Hematopoietic multipotent progenitor cell treated with erythropoietin and hydrocortisone succinate and interleukin-3 and kit ligand, for 4 days (in vitro differentiated cells): ENCODE measurements at regions not wholly inside any gene's neighbourhood (a gene's known extent, or its start where the extent isn't known, plus 50 kb on each side); places are given as distances from the start of the nearest gene placed in this dataset.
"Not testable (repeated sequence)": the region's sequence is repeated elsewhere in the genome, so short reads cannot be mapped to it uniquely, and the experiment has no call there.

Source experiments
- DNase-seq: peaks from one replicate; pipeline ENCODE4 v3.0.0-alpha.2; 2015

DNA sequence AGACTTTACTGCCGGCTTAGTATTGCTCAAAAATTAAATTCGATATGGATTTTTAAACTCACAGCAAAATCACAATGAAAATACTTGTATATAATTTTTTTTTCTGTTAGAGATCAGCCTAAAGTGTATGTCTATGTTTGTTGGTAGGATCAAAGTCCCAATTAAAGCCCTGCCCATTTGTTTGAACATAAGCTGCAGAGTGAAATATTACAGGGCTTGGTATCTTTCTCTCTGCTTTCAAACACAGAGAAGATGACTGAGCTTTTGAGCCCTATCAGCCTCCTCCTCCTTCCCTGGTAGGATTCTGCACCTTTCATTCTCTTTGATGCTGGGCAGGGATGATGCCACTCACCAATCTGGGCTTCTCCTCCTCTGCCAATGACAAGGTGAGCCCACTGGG, 345.4 kb downstream of the PPP1R2C start:
- DNase-seq = no peak

DNA sequence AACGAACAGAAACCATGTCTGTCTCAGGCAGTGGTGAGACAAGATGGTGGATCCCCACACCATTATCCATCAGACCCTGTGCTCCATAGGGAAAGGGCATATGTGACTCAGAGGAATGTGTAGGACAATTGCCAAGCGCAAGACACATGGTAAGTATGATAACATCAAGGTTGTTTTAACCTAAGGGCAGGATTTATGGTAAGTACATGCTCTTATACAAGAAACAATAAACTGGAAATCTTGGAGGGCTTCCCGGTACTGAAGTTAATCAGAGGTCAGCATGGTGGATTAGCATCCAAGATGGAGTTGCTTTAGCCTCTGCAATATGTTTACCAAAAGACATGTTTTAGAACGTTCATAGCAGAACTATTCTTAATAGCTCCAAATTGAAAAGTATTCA, 355.0 kb downstream of the PPP1R2C start:
- no peak for DNase-seq

DNA sequence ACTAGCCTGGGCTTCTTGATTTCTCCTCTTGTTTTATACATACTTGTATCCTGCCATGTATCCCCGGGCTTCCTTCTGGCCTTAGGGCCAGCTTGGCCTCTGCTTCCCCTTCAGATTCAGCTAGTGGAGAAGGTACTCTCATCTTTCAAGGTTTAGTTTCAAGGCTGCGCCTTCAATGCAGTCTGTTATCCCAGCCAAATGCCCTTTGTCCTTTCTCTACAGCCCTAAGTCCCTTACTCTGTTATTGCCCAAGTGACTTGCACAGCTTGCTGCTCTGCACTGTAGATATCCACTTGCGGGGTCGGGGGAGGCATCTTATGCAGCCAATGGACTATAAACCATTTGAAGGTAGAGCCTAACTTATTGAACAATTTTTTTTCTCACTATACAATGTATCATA, 357.5 kb downstream of the PPP1R2C start:
- no peak for DNase-seq

DNA sequence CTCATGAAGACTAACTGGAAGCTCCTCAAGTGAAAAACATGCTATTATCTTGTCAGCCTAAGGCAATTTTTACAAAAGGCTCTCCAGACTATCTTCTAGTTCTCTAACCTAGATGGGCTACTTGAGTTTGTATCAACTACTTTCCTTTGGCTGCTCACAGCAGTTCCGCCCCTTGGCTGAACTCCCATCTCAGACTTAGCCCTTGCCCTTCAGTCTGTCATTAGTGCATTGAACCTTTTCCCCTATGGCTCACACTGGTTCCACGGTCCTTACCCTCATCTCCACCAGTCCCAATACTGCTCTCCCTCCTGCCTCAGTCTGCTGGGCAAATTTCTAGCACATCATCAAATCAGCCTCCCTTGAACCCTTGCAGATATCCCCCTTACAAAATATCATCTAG, 362.3 kb downstream of the PPP1R2C start:
- no peak for DNase-seq

DNA sequence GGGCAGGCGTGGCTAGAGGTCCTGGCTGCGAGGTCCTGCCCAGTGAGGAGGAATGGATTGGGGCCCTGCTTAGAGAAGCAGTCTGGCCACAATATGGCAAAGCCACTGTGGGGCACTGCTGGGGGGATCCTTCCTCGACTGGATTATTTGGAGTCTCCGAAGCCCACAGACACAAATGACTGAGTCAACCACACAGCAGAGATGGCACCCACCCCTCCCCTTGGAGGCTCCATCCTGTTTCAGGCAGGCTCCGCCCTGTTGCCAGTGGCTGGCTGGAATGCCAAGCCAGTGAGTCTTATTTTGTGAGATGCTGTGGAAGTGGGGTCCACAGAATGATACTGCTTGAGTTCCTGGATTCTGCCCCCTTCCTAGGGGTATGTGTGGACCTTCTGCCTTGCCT, 363.9 kb downstream of the PPP1R2C start:
- DNase-seq = no peak

DNA sequence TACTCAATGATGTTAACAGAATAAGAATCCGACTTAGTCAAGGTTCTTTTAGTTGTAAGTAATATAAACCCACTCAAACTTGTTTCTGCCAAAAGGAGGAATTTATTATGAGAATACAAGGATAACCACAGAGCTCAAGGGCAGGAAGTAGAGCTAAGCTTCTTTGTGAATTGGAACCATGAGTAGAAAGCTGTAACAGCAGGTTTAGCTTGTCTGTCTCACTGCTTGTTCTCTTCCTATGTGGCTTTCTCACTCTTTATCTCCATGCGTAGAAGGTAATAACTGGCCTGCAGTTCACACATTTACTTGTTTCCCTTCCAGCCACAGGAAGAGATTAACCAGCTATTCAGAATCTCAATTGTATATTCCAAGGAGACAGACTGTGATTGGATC, 378.3 kb downstream of the PPP1R2C start:
- DNase-seq = peak; percentile 2

DNA sequence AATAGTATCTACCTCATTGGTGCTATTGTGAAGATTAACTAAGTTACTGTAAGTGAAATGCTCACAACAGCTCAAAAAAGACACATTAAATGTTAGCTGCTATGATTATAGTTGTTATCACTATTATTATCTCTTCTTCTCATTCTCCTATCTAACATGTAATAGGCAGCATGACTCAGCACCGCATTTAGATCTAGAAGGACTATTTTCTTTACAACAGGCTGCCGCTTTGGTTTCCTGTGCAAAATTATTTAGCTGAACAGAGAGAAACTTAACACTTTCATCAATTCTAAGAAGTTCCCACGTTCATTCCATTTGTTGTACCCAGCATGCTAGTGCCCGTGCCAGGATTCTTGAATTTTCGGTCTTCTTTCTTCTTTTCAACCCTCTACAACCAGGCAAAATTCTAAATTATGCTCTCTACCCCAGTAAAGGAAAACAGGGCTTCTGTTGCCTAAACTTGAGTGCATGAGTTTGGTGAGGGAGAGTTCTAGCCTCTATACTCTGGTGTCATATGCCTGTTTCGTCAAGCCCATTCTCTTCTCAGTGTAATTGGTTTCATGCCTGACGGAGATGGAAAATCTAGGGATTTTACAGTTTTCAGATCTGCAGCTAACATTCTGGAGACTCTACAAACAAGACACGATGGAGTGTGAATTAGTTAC, 378.9 kb downstream of the PPP1R2C start:
- peak; percentile 48 for DNase-seq

DNA sequence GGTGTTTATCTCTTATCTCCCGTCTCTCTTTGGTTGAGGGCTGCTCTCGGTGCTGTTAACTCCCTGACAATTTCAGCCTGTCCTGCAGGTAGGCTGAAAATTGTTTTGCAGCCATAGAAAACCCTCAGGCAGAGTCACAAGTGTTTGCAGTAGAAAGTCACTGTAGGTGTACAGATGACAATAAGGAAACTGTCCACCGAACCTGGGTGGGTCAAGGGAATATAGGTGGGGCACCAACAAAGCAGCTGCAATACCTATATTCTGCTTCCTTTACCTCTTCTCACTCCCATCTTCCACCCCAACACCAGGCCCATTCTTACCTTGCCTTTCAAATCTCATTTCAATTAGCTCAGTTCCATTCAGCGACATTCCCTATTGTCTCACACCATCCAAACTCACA, 381.8 kb downstream of the PPP1R2C start:
- DNase-seq = no peak

DNA sequence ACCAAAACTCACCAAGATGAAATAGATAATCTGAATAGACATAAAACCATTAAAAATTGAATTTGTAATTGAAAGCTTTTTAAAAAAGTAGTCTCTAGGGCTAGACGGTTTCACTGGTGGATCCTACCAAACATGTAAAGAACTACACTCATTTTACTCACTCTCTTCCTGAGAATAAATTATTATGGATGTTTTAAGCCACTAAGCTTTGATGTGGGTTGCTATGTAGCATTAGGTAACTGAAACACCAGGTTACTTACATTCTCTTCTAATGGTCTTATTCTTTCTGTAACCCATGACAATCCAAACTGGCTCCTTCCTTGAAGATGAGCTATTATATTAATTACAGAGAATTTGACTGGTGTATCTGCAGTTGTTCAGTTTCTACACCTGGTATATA, 385.1 kb downstream of the PPP1R2C start:
- DNase-seq = no peak

DNA sequence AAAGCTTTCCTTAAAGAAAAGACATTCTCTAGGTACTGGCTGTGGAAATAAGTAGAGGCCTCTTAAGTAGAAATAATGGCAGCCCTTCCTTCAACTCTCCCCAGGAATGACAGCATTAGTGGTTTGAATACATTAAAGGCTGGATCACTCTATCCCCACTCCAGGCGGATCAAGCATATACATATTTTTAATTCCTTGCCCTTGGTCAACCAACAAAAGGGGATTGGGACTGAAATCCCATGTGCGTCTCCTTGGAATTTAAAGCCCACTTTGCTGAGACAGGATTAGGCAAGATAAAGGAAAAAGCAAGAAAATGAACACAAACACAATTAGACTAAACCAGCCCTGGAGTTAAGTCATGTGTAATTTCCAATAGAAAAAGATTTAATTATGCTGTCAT, 391.3 kb downstream of the PPP1R2C start:
- no peak for DNase-seq

DNA sequence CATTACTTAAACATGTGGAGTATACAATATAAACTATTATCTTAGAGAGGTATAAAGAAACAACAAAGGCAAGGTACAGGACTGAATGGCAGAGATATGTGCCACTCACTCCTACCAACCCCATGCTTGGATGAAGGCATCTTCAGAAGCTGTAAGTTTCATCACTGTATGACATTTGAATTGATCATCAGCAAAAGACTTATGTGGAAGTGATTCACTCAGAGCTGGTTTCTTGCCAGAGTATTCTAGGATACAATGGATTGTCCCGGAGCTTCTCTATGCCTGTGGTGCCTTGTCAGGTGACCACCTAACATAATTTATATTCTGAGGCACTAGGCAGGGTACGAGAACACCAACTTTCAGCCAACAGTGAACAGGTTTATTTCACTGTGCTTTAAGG, 392.2 kb downstream of the PPP1R2C start:
- no peak for DNase-seq

DNA sequence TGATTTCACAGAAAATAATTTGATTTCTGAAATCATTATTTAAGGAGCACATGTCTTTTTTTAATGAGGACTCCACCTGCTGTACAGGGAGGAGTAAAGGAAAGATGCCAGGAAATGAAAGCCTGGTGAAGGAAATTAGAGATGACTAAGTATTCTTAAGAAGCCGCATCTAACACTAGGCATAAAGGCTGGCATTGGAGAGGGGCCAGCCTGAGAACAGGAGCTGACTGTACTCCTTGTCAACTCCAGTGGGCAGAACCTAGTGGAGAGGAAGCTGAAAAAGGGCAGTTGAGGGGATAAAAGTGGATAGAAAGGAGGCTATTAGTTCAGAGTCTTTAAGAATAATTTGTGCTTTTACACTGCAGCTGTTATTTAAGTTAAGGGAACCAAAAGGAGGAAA, 393.0 kb downstream of the PPP1R2C start:
- DNase-seq = peak; percentile 1

DNA sequence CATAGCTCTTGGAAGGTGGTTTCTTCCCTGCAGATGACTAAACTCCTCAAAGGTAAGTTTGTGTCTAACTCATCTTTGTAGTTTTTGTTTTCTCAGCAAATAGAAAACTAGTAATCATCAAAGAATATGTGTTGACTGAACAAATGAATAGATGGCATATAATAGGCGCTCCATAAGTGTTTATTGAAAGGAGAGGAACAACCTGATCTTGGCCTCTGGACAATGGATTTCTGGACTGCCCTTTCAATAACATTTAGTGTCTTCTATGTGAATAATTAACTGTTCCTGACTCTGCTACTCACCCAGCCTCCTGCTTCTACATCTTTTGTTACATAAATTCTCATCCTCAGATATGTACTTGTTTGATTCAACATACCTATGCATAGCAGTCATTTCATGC, 399.1 kb downstream of the PPP1R2C start:
- no peak for DNase-seq

DNA sequence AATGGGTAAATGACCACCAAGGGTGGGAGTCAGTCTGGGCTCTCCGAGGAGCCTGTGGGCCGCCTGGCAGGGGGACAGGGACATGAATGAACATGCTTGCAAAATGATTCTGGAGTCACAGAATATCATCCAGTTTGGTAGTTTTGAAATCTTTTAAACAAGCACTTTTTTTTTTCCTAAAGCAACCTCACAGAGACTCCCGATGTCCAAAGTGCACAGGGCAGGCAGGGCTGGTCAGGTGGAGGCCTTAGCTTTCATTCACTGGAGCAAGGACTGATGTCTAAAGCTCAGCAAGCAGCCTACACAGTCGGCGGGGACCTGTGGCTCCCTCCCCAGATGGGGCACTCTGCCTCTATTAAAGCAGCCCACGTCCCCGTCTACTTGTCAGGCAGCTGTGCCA, 402.9 kb downstream of the PPP1R2C start:
- no peak for DNase-seq

DNA sequence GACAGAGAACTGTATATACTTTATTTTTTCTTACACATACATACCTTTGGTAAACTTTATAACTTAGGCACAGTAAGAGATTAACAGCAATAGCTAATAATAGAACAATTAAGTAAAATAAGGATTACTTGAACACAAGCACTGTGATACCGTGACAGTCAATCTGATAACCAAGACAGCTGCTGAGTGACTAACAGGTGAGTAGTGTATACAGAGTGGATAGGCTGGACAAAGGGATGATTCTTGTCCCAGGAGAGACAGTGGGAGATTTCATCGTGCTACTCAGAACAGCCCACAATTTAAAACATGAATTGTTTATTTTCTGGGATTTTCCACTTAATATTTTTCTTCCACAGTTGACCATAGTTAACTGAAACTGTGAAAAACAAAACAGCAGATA, 411.8 kb downstream of the PPP1R2C start:
- DNase-seq = no peak

DNA sequence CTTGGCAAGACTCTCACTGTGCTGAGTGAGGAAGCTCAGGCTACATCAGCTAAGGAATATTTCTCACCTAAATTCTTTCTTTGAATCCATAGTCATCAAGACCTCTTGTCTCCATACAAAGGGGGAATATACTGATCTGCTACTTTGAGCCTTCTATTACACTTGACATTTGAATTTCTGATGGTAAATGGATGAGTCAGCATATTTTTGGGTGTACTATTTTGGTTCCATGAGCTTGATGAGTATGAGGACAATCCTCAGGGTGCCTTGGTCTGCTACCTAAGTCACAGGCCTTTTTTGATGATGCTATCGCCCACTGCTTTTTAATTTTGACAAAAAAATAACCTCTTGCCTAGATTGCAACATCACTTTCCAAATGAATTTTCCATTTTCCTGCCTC, 415.7 kb downstream of the PPP1R2C start:
- no peak for DNase-seq

DNA sequence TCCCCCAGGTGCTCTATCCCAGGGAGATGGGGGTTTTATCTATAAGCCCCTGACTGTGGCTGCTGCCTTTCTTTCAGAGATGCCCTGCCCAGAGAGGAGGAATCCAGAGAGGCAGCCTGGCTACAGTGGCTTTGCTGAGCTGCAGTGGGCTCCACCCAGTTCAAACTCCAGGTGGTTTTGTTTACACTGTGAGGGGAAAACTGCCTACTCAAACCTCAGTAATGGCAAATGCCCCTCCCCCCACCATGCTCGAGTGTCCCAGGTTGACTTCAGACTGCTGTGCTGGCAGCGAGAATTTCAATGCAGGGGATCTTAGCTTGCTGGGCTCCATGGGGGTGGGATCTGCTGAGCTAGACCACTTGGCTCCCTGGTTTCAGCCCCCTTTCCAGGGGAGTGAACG, 419.6 kb upstream of the CASK start:
- not testable (repeated sequence) for DNase-seq
